ENCODE measurements at regions not wholly inside any gene's neighbourhood (a gene's known extent, or its start where the extent isn't known, plus 50 kb on each side); places are given as distances from the start of the nearest gene placed in this dataset.

DNA sequence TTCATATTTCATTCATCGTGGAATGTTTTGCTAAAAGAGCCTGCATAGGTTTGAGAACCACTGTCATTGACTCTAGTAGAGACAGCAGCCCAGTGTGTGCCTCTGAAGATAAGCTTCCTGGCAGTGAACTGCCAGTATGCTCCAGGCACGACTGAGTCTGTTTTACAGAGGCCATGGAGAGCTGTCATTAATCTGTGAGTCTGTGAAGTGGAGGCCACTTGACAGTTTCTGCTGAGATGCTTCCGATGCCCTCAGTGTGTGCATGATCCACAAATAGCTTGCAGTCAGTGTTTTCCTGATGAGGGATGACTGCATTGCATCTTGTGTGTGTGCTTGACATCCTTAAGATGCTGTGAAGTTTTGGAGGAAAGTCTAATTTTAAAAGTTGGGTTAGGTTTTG, 162.2 kb downstream of the PFKFB3 start:
- Histone ChIP-seq H3K4me3 (no peak overlapping the region), H3K36me3 (ENCODE audit: low read depth) (no peaks in the 10 kb centered on the region), H3K4me2 (no peak overlapping the region), H3K27me3 (ENCODE audit: insufficient read depth, low read depth) (no peaks in the 10 kb centered on the region), H2AFZ (no peak overlapping the region), H3K9me3 (ENCODE audit: insufficient read depth, low read depth) (no peaks in the 10 kb centered on the region), H3K9me2 (ENCODE audit: insufficient read depth) (no peaks in the 10 kb centered on the region), H3K79me2 (ENCODE audit: low read depth) (no peaks in the 10 kb centered on the region), H3K27ac (no peak overlapping the region), H4K20me1 (ENCODE audit: insufficient read depth) (no peaks in the 10 kb centered on the region), H3K4me1 (replicated peaks; ENCODE audit: insufficient read depth) (no peaks in the 10 kb centered on the region), H3F3A (ENCODE audit: insufficient read depth, low read depth) (no peaks in the 10 kb centered on the region)
- BruUV-seq (replicated peaks): no TSS peak
- DNase-seq: no peak
- intact Hi-C loops (cut with micrococcal nuclease; ENCODE audit: unreplicated experiment): no loop called here
- ChIA-PET CTCF (no interaction called here), POLR2A (ENCODE audit: unreplicated experiment) (no interaction called here)
- TF ChIP-seq EZH2 (IDR thresholded peaks at IDR 0.05; ENCODE audit: low read depth): no peak
- TF ChIP-seq CTCF (conservative IDR thresholded peaks at IDR 0.05): no peak

DNA sequence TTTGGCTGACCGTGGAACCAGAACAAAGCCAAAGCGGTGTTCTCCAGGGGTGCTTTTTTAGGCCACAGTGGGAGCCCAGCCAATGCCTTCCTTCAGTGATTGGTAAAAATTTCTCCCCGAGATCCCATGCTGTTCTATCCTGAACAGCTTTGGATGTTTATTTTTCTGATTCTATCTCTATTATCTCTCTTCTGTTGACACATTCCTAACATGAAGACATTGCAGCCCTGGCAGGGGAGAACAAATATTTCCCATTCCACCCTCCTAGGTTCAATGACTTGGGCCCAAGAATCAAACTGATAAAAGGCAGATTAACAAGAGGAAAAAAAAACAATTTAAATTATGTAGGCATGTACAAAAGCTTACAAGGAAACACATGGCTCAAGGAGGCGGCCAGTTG, 162.7 kb downstream of the PFKFB3 start:
- TF ChIP-seq EZH2 (IDR thresholded peaks at IDR 0.05; ENCODE audit: low read depth): no peak
- TF ChIP-seq CTCF (conservative IDR thresholded peaks at IDR 0.05): no peak
- POLR2A ChIA-PET (ENCODE audit: unreplicated experiment): no interaction called here
- intact Hi-C loops (cut with micrococcal nuclease; ENCODE audit: unreplicated experiment): no loop called here
- H3K4me3 ChIP-seq: no peak overlapping the region
- CTCF ChIA-PET: no interaction called here
- H3K79me2 ChIP-seq (ENCODE audit: low read depth): no peaks in the 10 kb centered on the region
- DNase-seq: no peak
- H3K27me3 ChIP-seq (ENCODE audit: insufficient read depth, low read depth): no peaks in the 10 kb centered on the region
- H3K36me3 ChIP-seq (ENCODE audit: low read depth): no peaks in the 10 kb centered on the region
- no TSS peak for BruUV-seq (replicated peaks)
- H3K9me3 ChIP-seq (ENCODE audit: insufficient read depth, low read depth): no peaks in the 10 kb centered on the region
- no peaks in the 10 kb centered on the region for H3K4me1 ChIP-seq (replicated peaks; ENCODE audit: insufficient read depth)
- no peaks in the 10 kb centered on the region for H3K9me2 ChIP-seq (ENCODE audit: insufficient read depth)
- no peaks in the 10 kb centered on the region for H3F3A ChIP-seq (ENCODE audit: insufficient read depth, low read depth)
- H4K20me1 ChIP-seq (ENCODE audit: insufficient read depth): no peaks in the 10 kb centered on the region
- H3K4me2 ChIP-seq: no peak overlapping the region
- no peak overlapping the region for H2AFZ ChIP-seq
- H3K27ac ChIP-seq: no peak overlapping the region

Data from PC-9 (cell line).